HCT116 (cell line): ENCODE measurements at regions not wholly inside any gene's neighbourhood (a gene's known extent, or its start where the extent isn't known, plus 50 kb on each side); places are given as distances from the start of the nearest gene placed in this dataset.

Experiments used
- ATAC-seq: fragments of 200-7000 bp; cut with Tn5 transposase; 2 replicates; pipeline ENCODE4 v1.9.1; 2020; ENCODE audit warnings: mild to moderate bottlenecking, moderate library complexity
- BruUV-seq: library from RNA; stranded (reverse); fragments of 400-500 nt; replicated peaks from 2 replicates; lab custom pipeline; 2021; lab: Mats Ljungman, UMichigan
- CTCF ChIA-PET: fragments of 300-600 bp; sonication (Branson Sonifier 250); formaldehyde crosslinking; loops from one replicate; lab custom pipeline; 2021; ENCODE audit warnings: antibody characterized with exemption; lab: Charles Lee
- POLR2A ChIA-PET: fragments of 300-600, 350-600 bp; sonication (Branson Sonifier 250); formaldehyde crosslinking; loops from one replicate; lab custom pipeline; 2021; ENCODE audit warnings: antibody characterized with exemption; lab: Charles Lee
- RAD21 ChIA-PET, 2 experiments: fragments of 300-600 bp; sonication (Branson Sonifier 250); formaldehyde crosslinking; loops; one replicate each; lab custom pipeline; 2023; ENCODE audit warnings: low total read pairs in 2 of 2; ENCODE audit not compliant: uncharacterized antibody in 2 of 2, unreplicated experiment in 2 of 2, low non-redundant PET in 1 of 2; lab: Charles Lee
- DNase-seq: peaks from one replicate; pipeline ENCODE4 v3.0.0-alpha.2; 2010; ENCODE audit warnings: low read depth, low spot score
- H2AFZ ChIP-seq: fragments of 200-600 bp; shearing (Covaris generic), sonication (generic); 2 replicates; pipeline ENCODE4 v1.6.1; 2017; ENCODE audit warnings: low read depth, mixed run types, mixed read lengths, antibody characterized with exemption, low read length; ENCODE audit not compliant: poor library complexity, severe bottlenecking
- H3K27ac ChIP-seq: 2 replicates; pipeline ENCODE4 v1.5.1; 2012; ENCODE audit warnings: low read depth, low read length
- H3K27me3 ChIP-seq: fragments of 200-600 bp; sonication (generic); 2 replicates; pipeline ENCODE4 v1.6.1; 2016; ENCODE audit warnings: mixed run types, low read length, mixed read lengths; ENCODE audit not compliant: insufficient read depth
- H3K36me3 ChIP-seq, 2 experiments: fragments of 200-500 bp in 1 of 2; fragments of 200-600 bp in 1 of 2; sonication (Bioruptor generic) in 1 of 2; sonication (generic) in 1 of 2; 2 replicates each; pipeline versions ENCODE4 v1.5.1 to v1.6.1; 2014 to 2016; ENCODE audit warnings: low read length in 2 of 2, inconsistent platforms in 1 of 2, mixed read lengths in 1 of 2, mixed run types in 1 of 2; ENCODE audit not compliant: insufficient read depth in 2 of 2, control insufficient read depth in 1 of 2
- H3K4me1 ChIP-seq, 2 experiments: fragments of 200-600 bp in 1 of 2; sonication (generic) in 1 of 2; 2 replicates each; pipeline versions ENCODE4 v1.5.1 to v1.6.1; 2012 to 2017; ENCODE audit warnings: low read length in 2 of 2, inconsistent platforms in 1 of 2, mild to moderate bottlenecking in 1 of 2, mixed read lengths in 1 of 2, mixed run types in 1 of 2, moderate library complexity in 1 of 2; ENCODE audit not compliant: insufficient read depth in 2 of 2, control insufficient read depth in 1 of 2
- H3K4me2 ChIP-seq: fragments of 200-600 bp; sonication (generic); 2 replicates; pipeline ENCODE4 v1.6.1; 2017; ENCODE audit warnings: mixed run types, low read length, mixed read lengths
- H3K4me3 ChIP-seq, 2 experiments: fragments of 200-600 bp in 1 of 2; sonication (generic) in 1 of 2; replicated peaks in 1 of 2; 2 replicates each; pipeline ENCODE4 v1.5.1; 2011 to 2016; ENCODE audit warnings: low read length in 2 of 2, control low read depth in 1 of 2, low read depth in 1 of 2, mild to moderate bottlenecking in 1 of 2, mixed read lengths in 1 of 2, mixed run types in 1 of 2
- H3K79me2 ChIP-seq: fragments of 200-600 bp; sonication (generic); 2 replicates; pipeline ENCODE4 v1.6.1; 2017; ENCODE audit warnings: mild to moderate bottlenecking, mixed run types, low read length, moderate library complexity, mixed read lengths; ENCODE audit not compliant: insufficient read depth
- H3K9ac ChIP-seq: fragments of 200-600 bp; sonication (generic); 2 replicates; pipeline ENCODE4 v1.6.1; 2016; ENCODE audit warnings: low read length, mixed read lengths
- H3K9me2 ChIP-seq: fragments of 200-600 bp; sonication (generic), shearing (Covaris generic); 2 replicates; pipeline ENCODE4 v1.6.1; 2017; ENCODE audit warnings: mixed run types, mild to moderate bottlenecking, moderate library complexity; ENCODE audit not compliant: insufficient read depth
- H3K9me3 ChIP-seq, 2 experiments: fragments of 200-500 bp in 1 of 2; fragments of 200-600 bp in 1 of 2; sonication (Bioruptor generic) in 1 of 2; sonication (generic) in 1 of 2; 2 replicates each; pipeline ENCODE4 v1.6.1; 2014 to 2017; ENCODE audit warnings: low read length in 2 of 2, mixed read lengths in 2 of 2, inconsistent platforms in 1 of 2, low read depth in 1 of 2, mild to moderate bottlenecking in 1 of 2, mixed run types in 1 of 2, moderate library complexity in 1 of 2; ENCODE audit not compliant: control insufficient read depth in 1 of 2, insufficient read depth in 1 of 2
- H4K20me1 ChIP-seq: fragments of 200-600 bp; sonication (generic), shearing (Covaris generic); 2 replicates; pipeline ENCODE4 v1.6.1; 2017; ENCODE audit warnings: mixed run types, mild to moderate bottlenecking, moderate library complexity; ENCODE audit not compliant: insufficient read depth
- CBX3 ChIP-seq: IDR thresholded peaks from 2 replicates; pipeline ENCODE4 v1.6.1; 2012; ENCODE audit warnings: low read depth
- CEBPB ChIP-seq: IDR thresholded peaks from 2 replicates; pipeline ENCODE4 v1.6.1; 2012; ENCODE audit warnings: low read depth
- EGR1 ChIP-seq: IDR thresholded peaks from 2 replicates; pipeline ENCODE4 v1.6.1; 2012; ENCODE audit warnings: low read depth
- ELF1 ChIP-seq: IDR thresholded peaks from 2 replicates; pipeline ENCODE4 v1.6.1; 2012; ENCODE audit warnings: low read depth, borderline replicate concordance
- EZH2 ChIP-seq: fragments of 200-600 bp; sonication (generic); IDR thresholded peaks from 2 replicates; pipeline ENCODE4 v1.6.1; 2017; ENCODE audit warnings: antibody characterized with exemption, mixed run types
- EZH2phosphoT487 ChIP-seq: fragments of 200-600 bp; IDR thresholded peaks from 2 replicates; pipeline ENCODE4 v1.6.1; 2018; ENCODE audit warnings: antibody characterized with exemption, borderline replicate concordance
- SIN3A ChIP-seq: IDR thresholded peaks from 2 replicates; pipeline ENCODE4 v1.6.1; 2012; ENCODE audit warnings: low read depth
- ZFX ChIP-seq: fragments of 450-650 bp; IDR thresholded peaks from 2 replicates; pipeline ENCODE4 v1.6.1; 2017
- ZNF274 ChIP-seq: fragments of 200-500 bp; sonication (Bioruptor generic); IDR thresholded peaks from 2 replicates; pipeline ENCODE4 v1.6.1; 2014; ENCODE audit warnings: mild to moderate bottlenecking, low read depth, low read length, inconsistent platforms
- intact Hi-C: fragments of 100-400 bp; cut with micrococcal nuclease; formaldehyde crosslinking; loops from 2 replicates; pipeline ENCODE4 v1.10.0; 2022
- TF ChIP-seq, protein P1 (sequence below): IDR thresholded peaks from 2 replicates; pipeline ENCODE4 v1.6.1; 2012
- TF ChIP-seq, protein P2 (sequence below): IDR thresholded peaks from 2 replicates; pipeline ENCODE4 v1.6.1; 2012; ENCODE audit warnings: low read depth

DNA sequence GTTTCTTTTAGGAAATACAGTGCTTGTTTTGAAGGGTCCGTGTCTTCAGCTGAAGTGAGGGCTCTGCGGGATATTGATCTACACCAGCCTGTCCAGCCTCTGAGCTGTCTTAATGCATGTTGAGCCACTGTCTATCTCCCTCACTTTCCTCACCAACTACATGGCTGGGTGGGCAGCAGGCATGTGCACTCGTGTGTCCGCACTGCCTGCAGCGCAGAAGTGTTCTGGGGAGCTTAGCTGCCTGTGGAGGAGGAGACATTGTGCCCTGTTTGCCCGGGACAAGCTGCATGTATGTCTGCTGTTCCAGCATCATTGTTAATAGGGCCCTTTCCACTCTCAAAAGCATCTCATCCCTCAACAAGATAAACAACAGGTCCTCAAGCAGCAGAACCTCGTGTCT lies 133.1 kb upstream of the EEPD1 start:
- ATAC-seq, result no peak
- Histone ChIP-seq H3K9me2 (no peaks in the 10 kb centered on the region), H3K4me3 (no peak overlapping the region), H2AFZ (no peak overlapping the region), H3K27ac (no peak overlapping the region), H3K4me1 (no peaks in the 10 kb centered on the region), H3K9ac (no peak overlapping the region), H3K4me2 (no peak overlapping the region), H3K79me2 (no peaks in the 10 kb centered on the region), H3K27me3 (no peaks in the 10 kb centered on the region), H4K20me1 (no peaks in the 10 kb centered on the region), H3K36me3 (no peaks in the 10 kb centered on the region), H3K9me3 (no peaks in the 10 kb centered on the region)
- CTCF ChIA-PET, result no interaction called here
- POLR2A ChIA-PET, result no interaction called here
- BruUV-seq, result no TSS peak
- TF ChIP-seq EZH2phosphoT487, result no peak
- no peak for TF ChIP-seq ELF1
- no peak for TF ChIP-seq EZH2
- no peak for TF ChIP-seq SIN3A
- no peak for TF ChIP-seq ZFX
- no peak for TF ChIP-seq EGR1
- TF ChIP-seq, protein P1, sequence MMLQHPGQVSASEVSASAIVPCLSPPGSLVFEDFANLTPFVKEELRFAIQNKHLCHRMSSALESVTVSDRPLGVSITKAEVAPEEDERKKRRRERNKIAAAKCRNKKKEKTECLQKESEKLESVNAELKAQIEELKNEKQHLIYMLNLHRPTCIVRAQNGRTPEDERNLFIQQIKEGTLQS, result no peak
- TF ChIP-seq ZNF274, result no peak
- TF ChIP-seq CEBPB, result no peak
- no peak for TF ChIP-seq CBX3
- TF ChIP-seq, protein P2, sequence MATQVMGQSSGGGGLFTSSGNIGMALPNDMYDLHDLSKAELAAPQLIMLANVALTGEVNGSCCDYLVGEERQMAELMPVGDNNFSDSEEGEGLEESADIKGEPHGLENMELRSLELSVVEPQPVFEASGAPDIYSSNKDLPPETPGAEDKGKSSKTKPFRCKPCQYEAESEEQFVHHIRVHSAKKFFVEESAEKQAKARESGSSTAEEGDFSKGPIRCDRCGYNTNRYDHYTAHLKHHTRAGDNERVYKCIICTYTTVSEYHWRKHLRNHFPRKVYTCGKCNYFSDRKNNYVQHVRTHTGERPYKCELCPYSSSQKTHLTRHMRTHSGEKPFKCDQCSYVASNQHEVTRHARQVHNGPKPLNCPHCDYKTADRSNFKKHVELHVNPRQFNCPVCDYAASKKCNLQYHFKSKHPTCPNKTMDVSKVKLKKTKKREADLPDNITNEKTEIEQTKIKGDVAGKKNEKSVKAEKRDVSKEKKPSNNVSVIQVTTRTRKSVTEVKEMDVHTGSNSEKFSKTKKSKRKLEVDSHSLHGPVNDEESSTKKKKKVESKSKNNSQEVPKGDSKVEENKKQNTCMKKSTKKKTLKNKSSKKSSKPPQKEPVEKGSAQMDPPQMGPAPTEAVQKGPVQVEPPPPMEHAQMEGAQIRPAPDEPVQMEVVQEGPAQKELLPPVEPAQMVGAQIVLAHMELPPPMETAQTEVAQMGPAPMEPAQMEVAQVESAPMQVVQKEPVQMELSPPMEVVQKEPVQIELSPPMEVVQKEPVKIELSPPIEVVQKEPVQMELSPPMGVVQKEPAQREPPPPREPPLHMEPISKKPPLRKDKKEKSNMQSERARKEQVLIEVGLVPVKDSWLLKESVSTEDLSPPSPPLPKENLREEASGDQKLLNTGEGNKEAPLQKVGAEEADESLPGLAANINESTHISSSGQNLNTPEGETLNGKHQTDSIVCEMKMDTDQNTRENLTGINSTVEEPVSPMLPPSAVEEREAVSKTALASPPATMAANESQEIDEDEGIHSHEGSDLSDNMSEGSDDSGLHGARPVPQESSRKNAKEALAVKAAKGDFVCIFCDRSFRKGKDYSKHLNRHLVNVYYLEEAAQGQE, result no peak
- RAD21 ChIA-PET, result no interaction called here
- no peak for DNase-seq
- intact Hi-C loops, result no loop called here
